ENCODE measurements at regions not wholly inside any gene's neighbourhood (a gene's known extent, or its start where the extent isn't known, plus 50 kb on each side); places are given as distances from the start of the nearest gene placed in this dataset.

GRCh38 chr1:238279694-238280380 lies 389.1 kb upstream of the ZP4 start:
- no peak for TF ChIP-seq EZH2phosphoT487 (IDR thresholded peaks at IDR 0.05; ENCODE audit: borderline replicate concordance)
- TF ChIP-seq CTCF (conservative IDR thresholded peaks at IDR 0.05; ENCODE audit: low read length), result no peak
